ENCODE measurements at regions not wholly inside any gene's neighbourhood (a gene's known extent, or its start where the extent isn't known, plus 50 kb on each side); places are given as distances from the start of the nearest gene placed in this dataset.

GRCh38 chr16:6031102-6031501, 933.5 kb upstream of the EEF2KMT start:
- no peaks in the 10 kb centered on the region for H3K27me3 Mint-ChIP-seq
- no peaks in the 10 kb centered on the region for H3K9me3 ChIP-seq (ENCODE audit: low read length)
- no peak overlapping the region for H3K27ac Mint-ChIP-seq
- DNase-seq, result no peak
- no peak overlapping the region for H3K4me3 ChIP-seq (ENCODE audit: low read length)
- ChIA-PET POLR2A (no interaction called here), CTCF (no interaction called here)
- H3K4me3 Mint-ChIP-seq, result no peak overlapping the region
- H3K4me1 ChIP-seq (ENCODE audit: insufficient read depth, low read length), result no peaks in the 10 kb centered on the region
- H3K27me3 ChIP-seq (ENCODE audit: insufficient read depth, low read length, poor library complexity, severe bottlenecking), result no peaks in the 10 kb centered on the region
- no peak overlapping the region for H3K27ac ChIP-seq (ENCODE audit: low read depth, low read length)
- H3K9me3 Mint-ChIP-seq, result peaks cover 0 to 18% (median 8%) of the 10 kb centered on the region in 5 donors
- no peaks in the 10 kb centered on the region for H3K36me3 ChIP-seq (ENCODE audit: insufficient read depth, low read length)
- H3K36me3 Mint-ChIP-seq, result no peaks in the 10 kb centered on the region
- no peaks in the 10 kb centered on the region for H3K4me1 Mint-ChIP-seq

- Mint-ChIP-seq H3K9me3 (peaks cover 0 to 15% (median 8%) of the 10 kb centered on the region in 5 donors), H3K4me3 (no peak overlapping the region), H3K27me3 (no peaks in the 10 kb centered on the region), H3K27ac (no peak overlapping the region), H3K4me1 (no peaks in the 10 kb centered on the region), H3K36me3 (no peaks in the 10 kb centered on the region)
- Histone ChIP-seq H3K27me3 (ENCODE audit: insufficient read depth, low read length, poor library complexity, severe bottlenecking) (no peaks in the 10 kb centered on the region), H3K4me1 (ENCODE audit: insufficient read depth, low read length) (no peaks in the 10 kb centered on the region), H3K27ac (ENCODE audit: low read depth, low read length) (no peak overlapping the region), H3K4me3 (ENCODE audit: low read length) (no peak overlapping the region), H3K9me3 (ENCODE audit: low read length) (no peaks in the 10 kb centered on the region), H3K36me3 (ENCODE audit: insufficient read depth, low read length) (no peaks in the 10 kb centered on the region)
- POLR2A ChIA-PET, result no interaction called here
- CTCF ChIA-PET, result no interaction called here
- DNase-seq, result no peak
Measured at GRCh38 chr16:6027733-6028132, 930.1 kb upstream of the EEF2KMT start.

GRCh38 chr16:6023449-6023848, 925.9 kb upstream of the EEF2KMT start:
- no peak for DNase-seq
- POLR2A ChIA-PET, result no interaction called here
- Mint-ChIP-seq H3K4me1 (no peaks in the 10 kb centered on the region), H3K9me3 (peaks cover 0 to 9% (median 5%) of the 10 kb centered on the region in 5 donors), H3K4me3 (no peak overlapping the region), H3K36me3 (no peaks in the 10 kb centered on the region), H3K27ac (no peak overlapping the region), H3K27me3 (peaks cover 0 to 2% of the 10 kb centered on the region in 2 donors)
- CTCF ChIA-PET, result no interaction called here
- Histone ChIP-seq H3K4me3 (ENCODE audit: low read length) (no peak overlapping the region), H3K36me3 (ENCODE audit: insufficient read depth, low read length) (no peaks in the 10 kb centered on the region), H3K9me3 (ENCODE audit: low read length) (no peaks in the 10 kb centered on the region), H3K4me1 (ENCODE audit: insufficient read depth, low read length) (no peaks in the 10 kb centered on the region), H3K27ac (ENCODE audit: low read depth, low read length) (no peak overlapping the region), H3K27me3 (ENCODE audit: insufficient read depth, low read length, poor library complexity, severe bottlenecking) (no peaks in the 10 kb centered on the region)

- Mint-ChIP-seq H3K27me3 (peaks cover 4 to 10% of the 10 kb centered on the region in 2 donors), H3K27ac (no peak overlapping the region), H3K4me1 (no peaks in the 10 kb centered on the region), H3K4me3 (no peak overlapping the region), H3K36me3 (no peaks in the 10 kb centered on the region), H3K9me3 (peaks cover 0 to 12% (median 4%) of the 10 kb centered on the region in 5 donors)
- CTCF ChIA-PET, result no interaction called here
- Histone ChIP-seq H3K4me3 (ENCODE audit: low read length) (no peak overlapping the region), H3K27ac (ENCODE audit: low read depth, low read length) (no peak overlapping the region), H3K27me3 (ENCODE audit: insufficient read depth, low read length, poor library complexity, severe bottlenecking) (no peaks in the 10 kb centered on the region), H3K4me1 (ENCODE audit: insufficient read depth, low read length) (no peaks in the 10 kb centered on the region), H3K9me3 (ENCODE audit: low read length) (no peaks in the 10 kb centered on the region), H3K36me3 (ENCODE audit: insufficient read depth, low read length) (no peaks in the 10 kb centered on the region)
- DNase-seq, result no peak
- POLR2A ChIA-PET, result no interaction called here
Measured at GRCh38 chr16:6021276-6021943, 923.8 kb upstream of the EEF2KMT start.

- H3K9me3 Mint-ChIP-seq, result peaks cover 0 to 16% (median 8%) of the 10 kb centered on the region in 5 donors
- no peak overlapping the region for H3K4me3 ChIP-seq (ENCODE audit: low read length)
- no peaks in the 10 kb centered on the region for H3K4me1 ChIP-seq (ENCODE audit: insufficient read depth, low read length)
- H3K36me3 Mint-ChIP-seq, result no peaks in the 10 kb centered on the region
- CTCF ChIA-PET, result no interaction called here
- POLR2A ChIA-PET, result no interaction called here
- H3K4me3 Mint-ChIP-seq, result no peak overlapping the region
- no peaks in the 10 kb centered on the region for H3K36me3 ChIP-seq (ENCODE audit: insufficient read depth, low read length)
- H3K4me1 Mint-ChIP-seq, result no peaks in the 10 kb centered on the region
- no peaks in the 10 kb centered on the region for H3K27me3 ChIP-seq (ENCODE audit: insufficient read depth, low read length, poor library complexity, severe bottlenecking)
- no peak overlapping the region for H3K27ac Mint-ChIP-seq
- H3K27ac ChIP-seq (ENCODE audit: low read depth, low read length), result no peak overlapping the region
- no peak for DNase-seq
- no peaks in the 10 kb centered on the region for H3K9me3 ChIP-seq (ENCODE audit: low read length)
- H3K27me3 Mint-ChIP-seq, result peaks cover 4 to 10% of the 10 kb centered on the region in 2 donors
Measured at GRCh38 chr16:6020162-6020985, 922.8 kb upstream of the EEF2KMT start.

GRCh38 chr16:6019490-6019991, 921.9 kb upstream of the EEF2KMT start:
- Histone ChIP-seq H3K36me3 (ENCODE audit: insufficient read depth, low read length) (no peaks in the 10 kb centered on the region), H3K4me1 (ENCODE audit: insufficient read depth, low read length) (no peaks in the 10 kb centered on the region), H3K27ac (ENCODE audit: low read depth, low read length) (no peak overlapping the region), H3K4me3 (ENCODE audit: low read length) (no peak overlapping the region), H3K27me3 (ENCODE audit: insufficient read depth, low read length, poor library complexity, severe bottlenecking) (no peaks in the 10 kb centered on the region), H3K9me3 (ENCODE audit: low read length) (no peaks in the 10 kb centered on the region)
- POLR2A ChIA-PET, result no interaction called here
- H3K36me3 Mint-ChIP-seq, result no peaks in the 10 kb centered on the region
- CTCF ChIA-PET, result no interaction called here
- H3K4me3 Mint-ChIP-seq, result no peak overlapping the region
- DNase-seq, result no peak
- H3K27me3 Mint-ChIP-seq, result peaks cover 4 to 10% of the 10 kb centered on the region in 2 donors
- H3K27ac Mint-ChIP-seq, result no peak overlapping the region
- H3K4me1 Mint-ChIP-seq, result no peaks in the 10 kb centered on the region
- peaks cover 0 to 16% (median 8%) of the 10 kb centered on the region in 5 donors for H3K9me3 Mint-ChIP-seq

GRCh38 chr16:6018848-6019489, 921.4 kb upstream of the EEF2KMT start:
- no peak overlapping the region for H3K4me3 ChIP-seq (ENCODE audit: low read length)
- no peaks in the 10 kb centered on the region for H3K4me1 Mint-ChIP-seq
- no peaks in the 10 kb centered on the region for H3K4me1 ChIP-seq (ENCODE audit: insufficient read depth, low read length)
- H3K36me3 Mint-ChIP-seq, result no peaks in the 10 kb centered on the region
- H3K9me3 Mint-ChIP-seq, result peaks cover 0 to 16% (median 8%) of the 10 kb centered on the region in 5 donors
- no peak for DNase-seq
- H3K27ac ChIP-seq (ENCODE audit: low read depth, low read length), result no peak overlapping the region
- no peak overlapping the region for H3K4me3 Mint-ChIP-seq
- ChIA-PET CTCF (no interaction called here), POLR2A (no interaction called here)
- H3K27me3 Mint-ChIP-seq, result peaks cover 4 to 10% of the 10 kb centered on the region in 2 donors
- no peak overlapping the region for H3K27ac Mint-ChIP-seq
- no peaks in the 10 kb centered on the region for H3K27me3 ChIP-seq (ENCODE audit: insufficient read depth, low read length, poor library complexity, severe bottlenecking)
- H3K36me3 ChIP-seq (ENCODE audit: insufficient read depth, low read length), result no peaks in the 10 kb centered on the region
- H3K9me3 ChIP-seq (ENCODE audit: low read length), result no peaks in the 10 kb centered on the region

GRCh38 chr16:6016530-6017184, 919.1 kb upstream of the EEF2KMT start:
- H3K4me1 Mint-ChIP-seq, result no peaks in the 10 kb centered on the region
- ChIA-PET POLR2A (no interaction called here), CTCF (no interaction called here)
- peaks cover 0 to 16% (median 6%) of the 10 kb centered on the region in 5 donors for H3K9me3 Mint-ChIP-seq
- H3K36me3 ChIP-seq (ENCODE audit: insufficient read depth, low read length), result no peaks in the 10 kb centered on the region
- H3K4me3 ChIP-seq (ENCODE audit: low read length), result no peak overlapping the region
- no peaks in the 10 kb centered on the region for H3K27me3 ChIP-seq (ENCODE audit: insufficient read depth, low read length, poor library complexity, severe bottlenecking)
- no peak for DNase-seq
- H3K27ac Mint-ChIP-seq, result no peak overlapping the region
- peaks cover 4 to 10% of the 10 kb centered on the region in 2 donors for H3K27me3 Mint-ChIP-seq
- H3K4me3 Mint-ChIP-seq, result no peak overlapping the region
- H3K36me3 Mint-ChIP-seq, result no peaks in the 10 kb centered on the region
- no peaks in the 10 kb centered on the region for H3K4me1 ChIP-seq (ENCODE audit: insufficient read depth, low read length)
- H3K27ac ChIP-seq (ENCODE audit: low read depth, low read length), result no peak overlapping the region
- no peaks in the 10 kb centered on the region for H3K9me3 ChIP-seq (ENCODE audit: low read length)
